ENCODE measurements at regions not wholly inside any gene's neighbourhood (a gene's known extent, or its start where the extent isn't known, plus 50 kb on each side); places are given as distances from the start of the nearest gene placed in this dataset.

- no peak overlapping the region for H3K9ac ChIP-seq
- ChIA-PET CTCF (no interaction called here), POLR2A (no interaction called here)
- no peaks in the 10 kb centered on the region for H4K20me1 ChIP-seq (ENCODE audit: insufficient read depth)
- DNase-seq: no peak
- no peaks in the 10 kb centered on the region for H3K27me3 ChIP-seq (ENCODE audit: insufficient read depth)
- no peaks in the 10 kb centered on the region for H3K4me1 ChIP-seq (ENCODE audit: control insufficient read depth in 1 of 2, insufficient read depth in 2 of 2, low read depth in 1 of 2, low read length in 1 of 2)
- H3F3A ChIP-seq (replicated peaks; ENCODE audit: insufficient read depth): no peaks in the 10 kb centered on the region
- no peak overlapping the region for H3K27ac ChIP-seq (ENCODE audit: low read depth in 2 of 2, low read length in 1 of 2)
- no peak overlapping the region for H2AFZ ChIP-seq (ENCODE audit: low read depth)
- no peaks in the 10 kb centered on the region for H3K9me2 ChIP-seq
- H3K36me3 ChIP-seq (replicated peaks in 1 of 2; ENCODE audit: control insufficient read depth in 1 of 2, insufficient read depth in 2 of 2, low read length in 1 of 2): no peaks in the 10 kb centered on the region
- H3K79me2 ChIP-seq (ENCODE audit: insufficient read depth): no peaks in the 10 kb centered on the region
- no peak overlapping the region for H3K4me2 ChIP-seq
- no peaks in the 10 kb centered on the region for H3K9me3 ChIP-seq
- TF ChIP-seq CTCF (IDR thresholded peaks at IDR 0.05) (no peak), MEF2A (IDR thresholded peaks at IDR 0.05; ENCODE audit: borderline replicate concordance, low read depth) (no peak), GATA2 (CRISPR knock-in tag; IDR thresholded peaks at IDR 0.05) (no peak), ZBTB33 (IDR thresholded peaks at IDR 0.05; ENCODE audit: borderline replicate concordance, low read depth) (no peak), REST (IDR thresholded peaks at IDR 0.05; ENCODE audit: low read depth, low read length) (no peak), RAD21 (IDR thresholded peaks at IDR 0.05; ENCODE audit: low read length) (no peak), MAX (IDR thresholded peaks at IDR 0.05; ENCODE audit: low read depth) (no peak), PBX3 (IDR thresholded peaks at IDR 0.05) (no peak)
- H3K4me3 ChIP-seq (ENCODE audit: low read depth in 2 of 2, low read length in 1 of 2): no peak overlapping the region
Observed at GRCh38 chr15:52963865-52964264, 173.7 kb upstream of the ONECUT1 start.

GRCh38 chr15:52960283-52960682 is 170.1 kb upstream of the ONECUT1 start:
- Histone ChIP-seq H3K9me2 (no peaks in the 10 kb centered on the region), H3K27me3 (ENCODE audit: insufficient read depth) (no peaks in the 10 kb centered on the region), H3K4me2 (no peak overlapping the region), H2AFZ (ENCODE audit: low read depth) (no peak overlapping the region), H3K4me1 (ENCODE audit: control insufficient read depth in 1 of 2, insufficient read depth in 2 of 2, low read depth in 1 of 2, low read length in 1 of 2) (no peaks in the 10 kb centered on the region), H3K9me3 (no peaks in the 10 kb centered on the region), H3K27ac (ENCODE audit: low read depth in 2 of 2, low read length in 1 of 2) (no peak overlapping the region), H3K9ac (no peak overlapping the region), H4K20me1 (ENCODE audit: insufficient read depth) (no peaks in the 10 kb centered on the region), H3K79me2 (ENCODE audit: insufficient read depth) (no peaks in the 10 kb centered on the region), H3K4me3 (ENCODE audit: low read depth in 2 of 2, low read length in 1 of 2) (no peak overlapping the region), H3K36me3 (replicated peaks in 1 of 2; ENCODE audit: control insufficient read depth in 1 of 2, insufficient read depth in 2 of 2, low read length in 1 of 2) (no peaks in the 10 kb centered on the region), H3F3A (replicated peaks; ENCODE audit: insufficient read depth) (no peaks in the 10 kb centered on the region)
- no peak for DNase-seq
- ChIA-PET CTCF (no interaction called here), POLR2A (no interaction called here)
- 3% methylated on average over 6 of the region's 6 CpGs for WGBS (ENCODE audit: low lambda C conversion rate)
- no peak for TF ChIP-seq TCF12 (IDR thresholded peaks at IDR 0.05)
- no peak for TF ChIP-seq ELF1 (IDR thresholded peaks at IDR 0.05)
- no peak for TF ChIP-seq TAF1 (IDR thresholded peaks at IDR 0.05; ENCODE audit: borderline replicate concordance, low read depth, low read length)
- TF ChIP-seq GATA2 (CRISPR knock-in tag; IDR thresholded peaks at IDR 0.05): no peak
- TF ChIP-seq FOSL2 (IDR thresholded peaks at IDR 0.05; ENCODE audit: borderline replicate concordance, low read depth): no peak
- no peak for TF ChIP-seq EP300 (IDR thresholded peaks at IDR 0.05; ENCODE audit: borderline replicate concordance in 1 of 2, low read depth in 1 of 2, low read length in 1 of 2)
- no peak for TF ChIP-seq FOXM1 (IDR thresholded peaks at IDR 0.05; ENCODE audit: low read depth)
- TF ChIP-seq YY1 (IDR thresholded peaks at IDR 0.05; ENCODE audit: low read depth): no peak
- no peak for TF ChIP-seq JUND (IDR thresholded peaks at IDR 0.05)
- TF ChIP-seq ZBTB33 (IDR thresholded peaks at IDR 0.05; ENCODE audit: borderline replicate concordance, low read depth): no peak
- TF ChIP-seq SMC3 (IDR thresholded peaks at IDR 0.05; ENCODE audit: low read depth, low read length): no peak
- no peak for TF ChIP-seq GABPA (IDR thresholded peaks at IDR 0.05; ENCODE audit: low read depth)

Data from SK-N-SH (cell line).